ENCODE measurements at regions not wholly inside any gene's neighbourhood (a gene's known extent, or its start where the extent isn't known, plus 50 kb on each side); places are given as distances from the start of the nearest gene placed in this dataset.

DNA sequence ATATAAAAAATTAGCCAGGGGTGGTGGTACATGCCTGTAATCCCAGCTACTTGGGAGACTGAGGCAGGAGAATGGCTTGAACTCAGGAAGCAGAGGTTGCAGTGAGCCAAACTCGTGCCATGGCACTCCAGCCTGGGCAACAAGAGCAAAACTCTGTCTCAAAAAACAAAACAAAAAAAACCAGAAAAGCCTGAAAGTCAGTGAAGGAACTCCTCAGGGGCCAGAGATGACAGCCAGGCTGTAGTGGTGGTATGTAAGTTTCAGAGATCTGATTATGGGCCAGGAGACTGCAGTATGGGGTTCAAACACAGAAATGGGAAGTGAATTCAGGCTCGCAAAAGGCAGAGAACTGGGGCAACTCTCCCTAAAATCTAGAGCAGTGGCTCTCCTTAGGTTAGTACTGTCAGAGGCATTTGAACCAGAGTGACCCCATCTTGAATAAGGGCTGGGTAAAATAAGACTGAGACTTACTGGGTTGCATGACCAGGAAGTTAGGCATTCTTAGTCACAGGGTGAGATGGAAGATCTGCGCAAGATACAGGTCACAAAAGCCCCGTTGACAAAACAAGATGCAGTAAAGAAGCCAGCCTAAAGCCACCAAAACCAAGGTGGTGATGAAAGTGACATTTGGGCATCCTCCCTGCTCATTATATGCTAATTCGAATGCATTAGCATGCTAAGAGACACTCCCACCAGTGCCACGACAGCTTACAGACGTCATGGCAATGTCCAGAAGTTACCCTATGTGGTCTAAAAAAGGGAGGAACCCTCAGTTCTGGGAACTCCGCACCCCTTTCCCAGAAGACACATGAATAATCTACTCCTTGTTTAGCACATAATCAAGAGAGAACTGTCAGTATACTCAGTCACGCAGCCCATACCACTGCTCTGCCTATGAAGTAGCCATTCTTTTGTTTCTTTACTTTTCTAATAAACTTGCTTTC is 120.2 kb upstream of the XYLT1 start:
- Mint-ChIP-seq H3K4me3 (no peak overlapping the region), H3K9me3 (peaks cover 12% of the 10 kb centered on the region), H3K4me1 (0 out of 2 replicates have a peak, but pooled peaks cover 3% of the 10 kb centered on the region), H3K36me3 (peaks cover 2% of the 10 kb centered on the region; the same call in 1 of the 2 replicates), H3K27ac (no peak overlapping the region), H3K27me3 (ENCODE audit: low read depth) (no peaks in the 10 kb centered on the region; the same call in 1 of the 2 replicates)
- ATAC-seq: no peak
- no peak for DNase-seq (ENCODE audit: low spot score)
- TF ChIP-seq MYBL2 (CRISPR knock-in tag; IDR thresholded peaks at IDR 0.05) (no peak), FOXK1 (CRISPR knock-in tag; IDR thresholded peaks at IDR 0.05) (no peak), MXD4 (CRISPR knock-in tag; IDR thresholded peaks at IDR 0.05; ENCODE audit: borderline replicate concordance) (no peak), ZNF396 (CRISPR knock-in tag; IDR thresholded peaks at IDR 0.05; ENCODE audit: borderline replicate concordance) (no peak), FOXJ3 (CRISPR knock-in tag; IDR thresholded peaks at IDR 0.05; ENCODE audit: borderline replicate concordance) (no peak), NFYB (CRISPR knock-in tag; conservative IDR thresholded peaks at IDR 0.05; ENCODE audit: low read depth) (no peak), FOXP1 (CRISPR knock-in tag; IDR thresholded peaks at IDR 0.05; ENCODE audit: borderline replicate concordance) (no peak), NFATC4 (CRISPR knock-in tag; IDR thresholded peaks at IDR 0.05) (no peak), ATF6 (CRISPR knock-in tag; IDR thresholded peaks at IDR 0.05) (no peak), ZNF512 (CRISPR knock-in tag; IDR thresholded peaks at IDR 0.05; ENCODE audit: borderline replicate concordance) (no peak), ZBTB21 (CRISPR knock-in tag; IDR thresholded peaks at IDR 0.05; ENCODE audit: borderline replicate concordance) (no peak), NR2C2 (CRISPR knock-in tag; IDR thresholded peaks at IDR 0.05) (no peak), ZNF425 (CRISPR knock-in tag; conservative IDR thresholded peaks at IDR 0.05) (no peak), SMAD3 (CRISPR knock-in tag; IDR thresholded peaks at IDR 0.05; ENCODE audit: borderline replicate concordance) (no peak)
- TF ChIP-seq, protein P1, sequence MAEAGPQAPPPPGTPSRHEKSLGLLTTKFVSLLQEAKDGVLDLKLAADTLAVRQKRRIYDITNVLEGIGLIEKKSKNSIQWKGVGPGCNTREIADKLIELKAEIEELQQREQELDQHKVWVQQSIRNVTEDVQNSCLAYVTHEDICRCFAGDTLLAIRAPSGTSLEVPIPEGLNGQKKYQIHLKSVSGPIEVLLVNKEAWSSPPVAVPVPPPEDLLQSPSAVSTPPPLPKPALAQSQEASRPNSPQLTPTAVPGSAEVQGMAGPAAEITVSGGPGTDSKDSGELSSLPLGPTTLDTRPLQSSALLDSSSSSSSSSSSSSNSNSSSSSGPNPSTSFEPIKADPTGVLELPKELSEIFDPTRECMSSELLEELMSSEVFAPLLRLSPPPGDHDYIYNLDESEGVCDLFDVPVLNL (CRISPR knock-in tag; IDR thresholded peaks at IDR 0.05; ENCODE audit: borderline replicate concordance, low read depth): no peak
- TF ChIP-seq, protein P2, sequence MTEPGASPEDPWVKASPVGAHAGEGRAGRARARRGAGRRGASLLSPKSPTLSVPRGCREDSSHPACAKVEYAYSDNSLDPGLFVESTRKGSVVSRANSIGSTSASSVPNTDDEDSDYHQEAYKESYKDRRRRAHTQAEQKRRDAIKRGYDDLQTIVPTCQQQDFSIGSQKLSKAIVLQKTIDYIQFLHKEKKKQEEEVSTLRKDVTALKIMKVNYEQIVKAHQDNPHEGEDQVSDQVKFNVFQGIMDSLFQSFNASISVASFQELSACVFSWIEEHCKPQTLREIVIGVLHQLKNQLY (CRISPR knock-in tag; IDR thresholded peaks at IDR 0.05): no peak
- TF ChIP-seq, protein P3, sequence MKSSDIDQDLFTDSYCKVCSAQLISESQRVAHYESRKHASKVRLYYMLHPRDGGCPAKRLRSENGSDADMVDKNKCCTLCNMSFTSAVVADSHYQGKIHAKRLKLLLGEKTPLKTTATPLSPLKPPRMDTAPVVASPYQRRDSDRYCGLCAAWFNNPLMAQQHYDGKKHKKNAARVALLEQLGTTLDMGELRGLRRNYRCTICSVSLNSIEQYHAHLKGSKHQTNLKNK (CRISPR knock-in tag; IDR thresholded peaks at IDR 0.05): no peak
- TF ChIP-seq, protein P4, sequence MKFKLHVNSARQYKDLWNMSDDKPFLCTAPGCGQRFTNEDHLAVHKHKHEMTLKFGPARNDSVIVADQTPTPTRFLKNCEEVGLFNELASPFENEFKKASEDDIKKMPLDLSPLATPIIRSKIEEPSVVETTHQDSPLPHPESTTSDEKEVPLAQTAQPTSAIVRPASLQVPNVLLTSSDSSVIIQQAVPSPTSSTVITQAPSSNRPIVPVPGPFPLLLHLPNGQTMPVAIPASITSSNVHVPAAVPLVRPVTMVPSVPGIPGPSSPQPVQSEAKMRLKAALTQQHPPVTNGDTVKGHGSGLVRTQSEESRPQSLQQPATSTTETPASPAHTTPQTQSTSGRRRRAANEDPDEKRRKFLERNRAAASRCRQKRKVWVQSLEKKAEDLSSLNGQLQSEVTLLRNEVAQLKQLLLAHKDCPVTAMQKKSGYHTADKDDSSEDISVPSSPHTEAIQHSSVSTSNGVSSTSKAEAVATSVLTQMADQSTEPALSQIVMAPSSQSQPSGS (CRISPR knock-in tag; IDR thresholded peaks at IDR 0.05; ENCODE audit: borderline replicate concordance, low read depth): no peak
- POLR2A ChIA-PET: no interaction called here
- CTCF ChIA-PET: no interaction called here

Measured in WTC11 (cell line).